GM12873 (cell line): ENCODE measurements at regions not wholly inside any gene's neighbourhood (a gene's known extent, or its start where the extent isn't known, plus 50 kb on each side); places are given as distances from the start of the nearest gene placed in this dataset.

Experiments
- TF ChIP-seq, protein P1 (sequence below): IDR thresholded peaks from 2 replicates; pipeline ENCODE4 v1.5.1; 2012; ENCODE audit warnings: low read depth, mild to moderate bottlenecking, moderate library complexity, low read length, control low read depth; ENCODE audit not compliant: insufficient read depth; ENCODE audit errors: missing control alignments

DNA sequence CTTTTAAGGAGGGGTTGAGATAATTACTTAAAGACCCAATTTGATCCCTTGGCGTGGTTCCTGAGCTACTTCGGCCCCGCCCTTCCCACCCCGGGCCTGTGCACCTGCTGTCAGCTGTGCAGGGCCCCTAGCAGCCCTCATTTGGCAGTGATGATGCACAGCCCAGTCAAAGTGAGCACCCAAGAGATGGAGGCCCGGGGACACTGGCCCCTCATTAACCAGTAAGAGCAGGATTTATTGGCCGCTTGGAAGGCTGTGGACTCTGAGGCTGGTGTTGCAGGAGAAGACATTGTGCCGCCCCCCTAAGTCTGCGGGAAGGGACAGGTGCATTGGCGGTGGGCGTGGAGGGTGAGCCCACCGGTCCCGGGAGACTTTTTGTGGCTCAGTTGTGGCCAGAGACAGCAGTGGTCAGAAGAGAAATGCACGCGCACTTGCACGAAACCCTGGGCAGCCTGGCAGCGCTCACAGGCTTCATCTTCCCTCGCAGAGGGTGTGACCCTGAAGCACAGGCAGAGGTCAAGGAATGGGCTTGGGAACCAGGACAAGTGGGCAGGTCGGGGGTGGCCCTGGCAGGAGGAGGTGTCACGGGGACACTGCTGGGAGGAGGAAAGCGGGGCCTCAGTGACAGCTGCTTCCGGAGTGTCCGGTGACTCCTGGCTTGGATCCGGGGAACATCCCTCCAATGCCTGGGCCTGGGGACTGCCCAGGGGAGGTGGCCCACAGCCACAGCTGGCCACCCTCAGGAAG lies 74.0 kb upstream of the RXRA start:
- TF ChIP-seq, protein P1, sequence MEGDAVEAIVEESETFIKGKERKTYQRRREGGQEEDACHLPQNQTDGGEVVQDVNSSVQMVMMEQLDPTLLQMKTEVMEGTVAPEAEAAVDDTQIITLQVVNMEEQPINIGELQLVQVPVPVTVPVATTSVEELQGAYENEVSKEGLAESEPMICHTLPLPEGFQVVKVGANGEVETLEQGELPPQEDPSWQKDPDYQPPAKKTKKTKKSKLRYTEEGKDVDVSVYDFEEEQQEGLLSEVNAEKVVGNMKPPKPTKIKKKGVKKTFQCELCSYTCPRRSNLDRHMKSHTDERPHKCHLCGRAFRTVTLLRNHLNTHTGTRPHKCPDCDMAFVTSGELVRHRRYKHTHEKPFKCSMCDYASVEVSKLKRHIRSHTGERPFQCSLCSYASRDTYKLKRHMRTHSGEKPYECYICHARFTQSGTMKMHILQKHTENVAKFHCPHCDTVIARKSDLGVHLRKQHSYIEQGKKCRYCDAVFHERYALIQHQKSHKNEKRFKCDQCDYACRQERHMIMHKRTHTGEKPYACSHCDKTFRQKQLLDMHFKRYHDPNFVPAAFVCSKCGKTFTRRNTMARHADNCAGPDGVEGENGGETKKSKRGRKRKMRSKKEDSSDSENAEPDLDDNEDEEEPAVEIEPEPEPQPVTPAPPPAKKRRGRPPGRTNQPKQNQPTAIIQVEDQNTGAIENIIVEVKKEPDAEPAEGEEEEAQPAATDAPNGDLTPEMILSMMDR = no peak

DNA sequence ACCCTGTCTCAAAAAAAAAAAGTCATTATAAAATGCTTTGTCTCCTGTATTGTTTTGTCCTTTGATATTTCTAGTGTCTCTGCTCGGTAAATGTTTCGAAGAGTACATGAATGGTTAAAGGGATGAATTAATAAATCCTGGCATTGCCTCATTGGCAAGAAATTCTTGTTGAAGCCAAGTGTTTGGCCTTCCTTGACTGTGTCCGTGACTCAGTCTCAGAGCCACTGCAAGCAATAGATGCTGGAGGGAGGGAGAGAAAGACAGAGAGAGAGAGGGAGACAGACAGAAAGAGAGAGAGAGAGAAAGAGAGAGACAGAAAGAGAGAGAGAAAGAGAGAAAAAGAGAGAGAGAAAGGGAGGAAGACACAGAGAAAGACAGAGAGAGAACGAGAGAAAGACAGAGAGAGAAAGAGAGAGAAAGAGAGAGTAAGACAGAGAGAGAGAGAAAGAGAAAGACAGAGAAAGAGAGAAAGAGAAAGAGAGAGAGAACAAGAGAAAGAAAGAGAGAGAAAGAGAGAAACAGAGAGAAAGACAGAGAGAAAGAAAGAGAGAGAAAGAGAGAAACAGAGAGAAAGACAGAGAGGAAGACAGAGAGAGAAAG lies 72.5 kb upstream of the RXRA start:
- TF ChIP-seq, protein P1 = no peak

DNA sequence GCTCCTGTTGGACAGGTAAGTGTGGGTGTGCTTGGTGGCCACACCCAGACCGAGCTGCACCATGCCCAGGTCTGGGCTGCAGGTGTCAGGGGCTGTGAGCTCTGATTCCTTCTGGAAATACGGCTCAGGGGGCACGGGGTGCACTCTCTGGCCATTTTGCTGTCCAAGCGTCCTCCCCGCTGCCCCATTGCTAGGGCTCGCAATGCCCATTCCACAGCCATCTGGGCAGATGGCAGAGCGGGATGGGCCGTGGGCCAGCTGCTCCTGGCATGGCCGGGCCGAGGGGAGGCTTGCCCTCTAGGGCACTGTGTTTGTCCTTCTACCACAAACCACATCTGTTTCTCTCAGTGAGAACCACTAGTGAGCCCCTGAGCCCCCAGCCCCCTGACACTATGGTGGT lies 67.9 kb upstream of the RXRA start:
- TF ChIP-seq, protein P1 = no peak

DNA sequence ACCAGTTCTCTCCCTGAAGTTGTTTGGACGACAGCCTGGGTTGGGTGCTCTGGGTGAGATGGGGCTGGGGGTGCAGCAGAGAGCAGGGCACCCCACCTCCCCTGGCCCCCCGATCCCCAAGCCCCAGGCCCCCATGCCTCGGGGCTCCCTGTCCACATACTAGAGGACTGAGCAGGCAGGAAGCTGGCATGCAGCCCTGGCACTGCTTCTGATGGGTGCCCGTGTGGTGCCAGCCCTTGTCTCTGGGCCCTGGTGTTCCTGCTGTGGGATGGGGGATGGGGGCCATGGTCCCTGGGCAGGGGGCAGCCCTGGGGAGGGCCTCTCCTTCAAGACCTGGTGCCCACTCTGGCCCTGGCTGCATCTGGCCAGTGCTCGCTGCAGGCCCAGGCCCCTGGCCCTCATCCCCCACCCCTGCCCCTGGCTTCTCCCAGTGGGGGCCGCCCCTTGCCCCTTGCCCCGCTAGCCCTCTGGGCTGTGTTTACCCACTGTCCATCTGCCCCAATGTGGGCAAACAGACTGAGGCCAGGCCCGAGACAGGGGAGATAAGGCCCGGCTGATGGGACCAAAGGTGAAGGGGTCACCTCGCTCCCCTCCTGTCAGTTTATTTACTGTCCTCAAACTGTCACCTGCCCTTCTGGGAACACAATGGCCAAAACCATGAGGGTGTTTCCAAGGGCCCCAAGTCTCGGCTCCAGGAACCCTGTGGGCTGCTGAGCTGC lies 67.3 kb upstream of the RXRA start:
- TF ChIP-seq, protein P1 = no peak

DNA sequence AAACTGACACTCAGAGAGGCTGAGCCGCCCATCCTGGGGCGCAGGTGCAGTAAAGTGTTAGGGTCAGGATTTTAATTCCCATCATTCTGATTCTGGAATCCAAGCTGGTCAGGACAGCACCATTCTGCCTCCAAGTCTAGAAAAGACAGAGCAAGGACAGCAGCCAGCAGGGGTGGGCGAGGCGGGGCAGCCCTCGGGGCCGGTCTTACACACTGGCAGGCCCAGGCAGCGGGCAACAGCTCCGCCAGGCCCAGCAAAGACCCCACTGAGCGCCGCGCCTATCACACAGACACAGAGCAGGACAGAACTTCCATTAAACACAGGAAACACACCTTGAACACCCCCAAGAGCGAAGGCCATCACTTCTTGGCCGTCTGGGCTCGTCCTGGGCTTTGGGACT lies 66.5 kb upstream of the RXRA start:
- TF ChIP-seq, protein P1 = no peak

DNA sequence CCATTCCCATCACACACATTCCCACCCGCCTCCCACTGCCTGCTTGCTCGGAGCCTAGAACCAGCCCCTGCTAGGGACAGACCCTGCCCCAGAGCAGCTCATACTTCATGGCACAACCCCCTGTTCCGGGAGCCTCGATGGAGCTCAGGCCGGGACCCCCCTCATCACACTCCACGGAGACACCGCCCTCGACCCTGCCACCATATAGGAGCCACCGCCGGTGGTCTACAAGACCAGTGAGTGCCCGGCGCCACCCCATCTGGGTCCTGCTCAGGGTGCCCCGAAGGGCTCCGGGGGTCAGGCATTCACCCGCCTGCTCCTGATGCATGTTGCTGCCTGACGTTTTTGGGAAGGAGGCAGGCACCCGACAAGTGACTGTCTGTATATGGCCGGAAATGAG lies 65.5 kb upstream of the RXRA start:
- TF ChIP-seq, protein P1 = no peak

DNA sequence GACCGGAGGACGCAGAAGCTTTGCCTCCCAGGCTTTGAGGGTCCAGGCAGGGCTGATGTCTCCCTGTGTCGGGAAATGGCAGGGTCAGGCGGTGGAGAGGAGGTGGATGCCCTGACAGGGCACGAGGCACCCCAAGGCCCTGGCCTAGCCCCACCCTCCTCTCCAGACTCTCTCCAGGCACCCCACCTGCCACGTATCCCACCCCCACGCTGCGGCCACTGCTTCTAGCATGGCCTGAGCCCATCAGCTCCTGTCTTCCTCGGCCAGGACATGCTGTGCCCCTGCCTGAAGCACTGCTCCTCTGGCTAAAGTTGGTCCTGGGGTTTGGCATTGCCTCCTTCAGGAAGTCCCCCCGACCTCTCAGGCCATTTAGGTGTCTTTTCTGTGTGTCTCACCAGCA lies 64.2 kb upstream of the RXRA start:
- TF ChIP-seq, protein P1 = no peak
